ENCODE measurements at regions not wholly inside any gene's neighbourhood (a gene's known extent, or its start where the extent isn't known, plus 50 kb on each side); places are given as distances from the start of the nearest gene placed in this dataset.

GRCh38 chr1:226475142-226475511 is 67.2 kb upstream of the PARP1 start:
- TF ChIP-seq ZNF18 (tag by site-specific recombination; IDR thresholded peaks at IDR 0.05) (no peak), ZEB2 (tag by site-specific recombination; IDR thresholded peaks at IDR 0.05) (no peak), CTCF (tag by site-specific recombination; IDR thresholded peaks at IDR 0.05) (no peak), IKZF3 (tag by site-specific recombination; IDR thresholded peaks at IDR 0.05) (no peak), YY1 (tag by site-specific recombination; IDR thresholded peaks at IDR 0.05) (no peak), ZNF37A (tag by site-specific recombination; IDR thresholded peaks at IDR 0.05) (no peak), ZSCAN23 (tag by site-specific recombination; IDR thresholded peaks at IDR 0.05) (no peak), ZNF776 (tag by site-specific recombination; IDR thresholded peaks at IDR 0.05; ENCODE audit: borderline replicate concordance) (no peak)
